Fibroblast of mammary gland (primary cell): ENCODE measurements at regions not wholly inside any gene's neighbourhood (a gene's known extent, or its start where the extent isn't known, plus 50 kb on each side); places are given as distances from the start of the nearest gene placed in this dataset.

ENCODE experiments used
- DNase-seq: peaks from one replicate; pipeline ENCODE4 v3.0.0-alpha.2; 2010; ENCODE audit warnings: low read depth
- H3K4me3 ChIP-seq: 2 replicates; pipeline ENCODE4 v1.5.1; 2011; ENCODE audit warnings: low read depth, mild to moderate bottlenecking, low read length, moderate library complexity; ENCODE audit not compliant: control insufficient read depth
- CTCF ChIP-seq: conservative IDR thresholded peaks from 2 replicates; pipeline ENCODE4 v1.5.1; 2011; ENCODE audit warnings: low read depth, low read length, inconsistent platforms; ENCODE audit not compliant: control insufficient read depth, insufficient read depth

DNA sequence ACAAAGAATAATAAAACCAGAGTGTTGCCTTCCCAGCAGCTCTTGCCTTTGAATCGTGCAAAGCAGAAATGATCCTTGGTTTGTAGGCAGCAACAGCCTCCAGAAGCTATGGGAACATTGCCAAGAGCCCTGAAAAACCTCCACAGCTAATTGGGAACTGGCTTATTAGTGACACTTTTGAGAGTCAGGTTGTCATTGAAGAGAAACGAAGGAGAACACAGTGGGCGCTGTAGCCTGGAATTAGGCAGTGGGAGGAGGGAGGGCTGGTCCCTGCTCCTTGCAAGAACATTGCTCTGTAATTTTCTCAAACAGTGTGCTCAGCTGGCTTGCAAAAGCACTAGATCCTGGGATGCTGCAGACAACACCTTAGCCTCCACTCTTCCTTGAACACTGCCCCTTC lies 331.5 kb upstream of the EMCN start:
- H3K4me3 ChIP-seq = no peak overlapping the region
- no peak for DNase-seq
- TF ChIP-seq CTCF = no peak

- no peak for TF ChIP-seq CTCF
- no peak overlapping the region for H3K4me3 ChIP-seq
- DNase-seq = no peak
Observed at GRCh38 chr4:100848841-100849240, 331.0 kb upstream of the EMCN start.

DNA sequence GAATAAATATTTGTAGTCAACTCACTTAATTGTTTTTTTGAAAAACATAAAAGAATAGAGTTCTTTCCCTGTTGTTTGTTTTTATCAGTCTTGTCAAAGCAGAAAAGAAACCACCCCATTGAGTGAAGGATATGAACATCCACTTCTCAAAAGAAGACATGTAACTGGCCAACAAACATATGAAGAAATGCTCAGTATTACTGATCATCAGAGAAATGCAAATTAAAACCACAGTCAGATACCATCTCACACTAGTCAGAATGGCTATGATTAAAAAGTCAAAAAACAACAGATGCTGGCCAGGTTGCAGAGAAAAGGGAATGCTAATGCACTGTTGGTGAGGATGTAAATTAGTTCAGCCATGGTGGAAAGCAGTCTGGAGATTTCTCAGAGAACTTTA lies 326.1 kb upstream of the EMCN start:
- peak; percentile 25 for DNase-seq
- no peak for TF ChIP-seq CTCF
- H3K4me3 ChIP-seq = no peak overlapping the region

DNA sequence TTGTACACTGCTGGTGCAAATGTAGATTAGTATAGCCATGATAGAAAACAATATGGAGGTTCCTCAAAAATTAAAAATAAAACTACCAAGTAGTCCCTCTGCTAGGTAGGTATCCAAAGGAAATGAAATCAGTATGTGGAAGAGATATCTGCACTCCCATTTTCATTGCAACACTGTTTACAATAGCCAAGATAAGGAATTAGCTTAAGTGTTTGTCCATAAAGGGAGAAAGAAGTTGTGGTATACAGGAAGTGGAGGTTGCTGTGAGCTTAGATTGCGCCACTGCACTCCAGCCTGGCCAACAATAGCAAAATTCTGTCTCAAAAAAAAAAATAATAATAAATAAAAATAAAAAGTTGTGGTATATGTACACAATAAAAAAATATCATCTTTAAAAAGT lies 325.0 kb upstream of the EMCN start:
- no peak overlapping the region for H3K4me3 ChIP-seq
- no peak for TF ChIP-seq CTCF
- DNase-seq = no peak

DNA sequence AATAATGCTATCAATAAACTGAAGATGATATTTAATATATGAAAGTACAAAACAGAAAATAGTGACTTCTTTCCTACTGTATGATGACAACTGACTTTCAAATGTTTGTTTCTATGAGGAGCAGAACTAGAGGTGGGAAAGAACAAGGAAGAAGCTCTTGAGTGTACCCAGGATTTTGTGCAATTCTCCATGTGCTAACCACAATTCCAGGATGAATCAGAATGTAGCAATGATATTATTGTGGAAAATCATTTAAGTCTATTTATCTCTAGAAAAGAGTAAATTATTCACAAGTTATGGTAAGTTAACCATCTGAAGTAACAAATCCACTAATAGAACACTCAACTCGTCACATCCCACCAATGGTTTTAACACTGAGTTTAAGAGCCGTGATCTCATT lies 324.1 kb upstream of the EMCN start:
- no peak overlapping the region for H3K4me3 ChIP-seq
- peak; percentile 60 for DNase-seq
- TF ChIP-seq CTCF = no peak

GRCh38 chr4:100839712-100840111 lies 321.9 kb upstream of the EMCN start:
- no peak for TF ChIP-seq CTCF
- H3K4me3 ChIP-seq = no peak overlapping the region
- no peak for DNase-seq

- H3K4me3 ChIP-seq = no peak overlapping the region
- no peak for DNase-seq
- no peak for TF ChIP-seq CTCF
Observed at GRCh38 chr4:100838286-100838685, 320.5 kb upstream of the EMCN start.
